ENCODE measurements at regions not wholly inside any gene's neighbourhood (a gene's known extent, or its start where the extent isn't known, plus 50 kb on each side); places are given as distances from the start of the nearest gene placed in this dataset.

GRCh38 chr1:79629414-79629813 lies 622.9 kb upstream of the ADGRL4 start:
- Histone ChIP-seq H3K4me3 (no peak overlapping the region), H3K36me3 (ENCODE audit: low read depth, missing control alignments) (no peaks in the 10 kb centered on the region), H3K27ac (no peak overlapping the region), H3K27me3 (no peaks in the 10 kb centered on the region), H3K4me1 (no peaks in the 10 kb centered on the region), H3K9me3 (no peaks in the 10 kb centered on the region)
- WGBS, 2 donors = 90 to 96% methylated on average over 7 of the region's 7 CpGs
- intact Hi-C loops (cut with DNase I; ENCODE audit: low total_unique reads) = no loop called here
- no peak for DNase-seq
- TF ChIP-seq POLR2A (IDR thresholded peaks at IDR 0.05) = no peak
- TF ChIP-seq, protein P1, sequence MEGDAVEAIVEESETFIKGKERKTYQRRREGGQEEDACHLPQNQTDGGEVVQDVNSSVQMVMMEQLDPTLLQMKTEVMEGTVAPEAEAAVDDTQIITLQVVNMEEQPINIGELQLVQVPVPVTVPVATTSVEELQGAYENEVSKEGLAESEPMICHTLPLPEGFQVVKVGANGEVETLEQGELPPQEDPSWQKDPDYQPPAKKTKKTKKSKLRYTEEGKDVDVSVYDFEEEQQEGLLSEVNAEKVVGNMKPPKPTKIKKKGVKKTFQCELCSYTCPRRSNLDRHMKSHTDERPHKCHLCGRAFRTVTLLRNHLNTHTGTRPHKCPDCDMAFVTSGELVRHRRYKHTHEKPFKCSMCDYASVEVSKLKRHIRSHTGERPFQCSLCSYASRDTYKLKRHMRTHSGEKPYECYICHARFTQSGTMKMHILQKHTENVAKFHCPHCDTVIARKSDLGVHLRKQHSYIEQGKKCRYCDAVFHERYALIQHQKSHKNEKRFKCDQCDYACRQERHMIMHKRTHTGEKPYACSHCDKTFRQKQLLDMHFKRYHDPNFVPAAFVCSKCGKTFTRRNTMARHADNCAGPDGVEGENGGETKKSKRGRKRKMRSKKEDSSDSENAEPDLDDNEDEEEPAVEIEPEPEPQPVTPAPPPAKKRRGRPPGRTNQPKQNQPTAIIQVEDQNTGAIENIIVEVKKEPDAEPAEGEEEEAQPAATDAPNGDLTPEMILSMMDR (IDR thresholded peaks at IDR 0.05) = no peak

GRCh38 chr1:79617777-79618176 lies 611.2 kb upstream of the ADGRL4 start:
- intact Hi-C loops (cut with DNase I; ENCODE audit: low total_unique reads) = loop anchor here (10.0 kb wide), 1 partner anchor 827 kb away; no protein-coding TSS in a partner anchor
- no peaks in the 10 kb centered on the region for H3K9me3 ChIP-seq
- WGBS, 2 donors = 85 to 93% methylated on average over 2 of the region's 2 CpGs
- H3K4me3 ChIP-seq = no peak overlapping the region
- no peak for DNase-seq
- no peak overlapping the region for H3K27ac ChIP-seq
- no peaks in the 10 kb centered on the region for H3K4me1 ChIP-seq
- TF ChIP-seq, protein P1 (IDR thresholded peaks at IDR 0.05) = peak in 1 of 3 experiments; percentile 31
- TF ChIP-seq POLR2A (IDR thresholded peaks at IDR 0.05) = no peak
- H3K27me3 ChIP-seq = no peaks in the 10 kb centered on the region
- no peaks in the 10 kb centered on the region for H3K36me3 ChIP-seq (ENCODE audit: low read depth, missing control alignments)

GRCh38 chr1:79614762-79615161 lies 608.2 kb upstream of the ADGRL4 start:
- 62 to 78% methylated on average over 2 of the region's 2 CpGs for WGBS, 2 donors
- Histone ChIP-seq H3K27me3 (no peaks in the 10 kb centered on the region), H3K27ac (no peak overlapping the region), H3K9me3 (no peaks in the 10 kb centered on the region), H3K4me3 (no peak overlapping the region), H3K36me3 (ENCODE audit: low read depth, missing control alignments) (no peaks in the 10 kb centered on the region), H3K4me1 (no peaks in the 10 kb centered on the region)
- intact Hi-C loops (cut with DNase I; ENCODE audit: low total_unique reads) = loop anchor here (10.0 kb wide), 1 partner anchor 830 kb away; no protein-coding TSS in a partner anchor
- TF ChIP-seq, protein P1 (IDR thresholded peaks at IDR 0.05) = no peak
- no peak for TF ChIP-seq POLR2A (IDR thresholded peaks at IDR 0.05)
- DNase-seq = no peak

- intact Hi-C loops (cut with DNase I; ENCODE audit: low total_unique reads) = loop anchor here (10.0 kb wide), 1 partner anchor 831 kb away; no protein-coding TSS in a partner anchor
- DNase-seq = no peak
- Histone ChIP-seq H3K27me3 (no peaks in the 10 kb centered on the region), H3K27ac (no peak overlapping the region), H3K4me1 (no peaks in the 10 kb centered on the region), H3K9me3 (no peaks in the 10 kb centered on the region), H3K36me3 (ENCODE audit: low read depth, missing control alignments) (no peaks in the 10 kb centered on the region), H3K4me3 (no peak overlapping the region)
- TF ChIP-seq, protein P1 (IDR thresholded peaks at IDR 0.05) = no peak
- no peak for TF ChIP-seq POLR2A (IDR thresholded peaks at IDR 0.05)
Observed at GRCh38 chr1:79614106-79614505, 607.6 kb upstream of the ADGRL4 start.

GRCh38 chr1:79613046-79613445 lies 606.5 kb upstream of the ADGRL4 start:
- TF ChIP-seq POLR2A (IDR thresholded peaks at IDR 0.05) = no peak
- TF ChIP-seq, protein P1 (IDR thresholded peaks at IDR 0.05) = no peak
- Histone ChIP-seq H3K9me3 (no peaks in the 10 kb centered on the region), H3K4me3 (no peak overlapping the region), H3K36me3 (ENCODE audit: low read depth, missing control alignments) (no peaks in the 10 kb centered on the region), H3K27ac (no peak overlapping the region), H3K27me3 (no peaks in the 10 kb centered on the region), H3K4me1 (no peaks in the 10 kb centered on the region)
- 56 to 87% methylated on average over 1 of the region's 1 CpG for WGBS, 2 donors
- intact Hi-C loops (cut with DNase I; ENCODE audit: low total_unique reads) = loop anchor here (10.0 kb wide), 1 partner anchor 832 kb away; no protein-coding TSS in a partner anchor
- no peak for DNase-seq
